ENCODE measurements at regions not wholly inside any gene's neighbourhood (a gene's known extent, or its start where the extent isn't known, plus 50 kb on each side); places are given as distances from the start of the nearest gene placed in this dataset.

GRCh38 chr5:108649106-108649505 is 98.6 kb upstream of the FER start:
- H3K4me3 ChIP-seq (ENCODE audit: insufficient read depth, low read length, poor library complexity, severe bottlenecking) = no peak overlapping the region
- no peak overlapping the region for H3K27ac ChIP-seq (ENCODE audit: low read depth, low read length)
- no peak for TF ChIP-seq EZH2phosphoT487 (conservative IDR thresholded peaks at IDR 0.05; ENCODE audit: low read length)
- TF ChIP-seq CTCF (IDR thresholded peaks at IDR 0.05; ENCODE audit: insufficient read depth, low read length, poor library complexity, severe bottlenecking) = no peak
- no peaks in the 10 kb centered on the region for H3K79me2 ChIP-seq (ENCODE audit: insufficient read depth, low read length)
- H3K9me2 ChIP-seq (replicated peaks; ENCODE audit: insufficient read depth, low read length) = no peaks in the 10 kb centered on the region
- no peak overlapping the region for H3K9ac ChIP-seq (ENCODE audit: low read length)
- no peak overlapping the region for H3K4me2 ChIP-seq (ENCODE audit: low read depth, low read length, poor library complexity, severe bottlenecking)
- H3F3A ChIP-seq (ENCODE audit: insufficient read depth) = no peaks in the 10 kb centered on the region
- H4K20me1 ChIP-seq (ENCODE audit: low read depth, low read length) = no peaks in the 10 kb centered on the region
- H3K36me3 ChIP-seq (ENCODE audit: low read length) = no peaks in the 10 kb centered on the region
- H3K27me3 ChIP-seq (ENCODE audit: low read length) = no peaks in the 10 kb centered on the region; the same call in 1 of the 2 replicates
- H3K9me3 ChIP-seq (ENCODE audit: insufficient read depth, low read length) = no peaks in the 10 kb centered on the region
- no peak overlapping the region for H2AFZ ChIP-seq (ENCODE audit: low read depth, low read length, severe bottlenecking)

GRCh38 chr5:108642170-108642906 is 105.4 kb upstream of the FER start:
- H3K4me3 ChIP-seq (ENCODE audit: insufficient read depth, low read length, poor library complexity, severe bottlenecking) = no peak overlapping the region

GRCh38 chr5:108641596-108641995 is 106.1 kb upstream of the FER start:
- Histone ChIP-seq H3K4me3 (ENCODE audit: insufficient read depth, low read length, poor library complexity, severe bottlenecking) (no peak overlapping the region), H3K9me3 (ENCODE audit: insufficient read depth, low read length) (no peaks in the 10 kb centered on the region), H2AFZ (ENCODE audit: low read depth, low read length, severe bottlenecking) (no peak overlapping the region), H3K79me2 (ENCODE audit: insufficient read depth, low read length) (no peaks in the 10 kb centered on the region), H3F3A (ENCODE audit: insufficient read depth) (no peaks in the 10 kb centered on the region), H3K27ac (ENCODE audit: low read depth, low read length) (no peak overlapping the region), H3K4me2 (ENCODE audit: low read depth, low read length, poor library complexity, severe bottlenecking) (no peak overlapping the region), H3K9me2 (replicated peaks; ENCODE audit: insufficient read depth, low read length) (no peaks in the 10 kb centered on the region), H3K9ac (ENCODE audit: low read length) (no peak overlapping the region), H4K20me1 (ENCODE audit: low read depth, low read length) (no peaks in the 10 kb centered on the region), H3K36me3 (ENCODE audit: low read length) (no peaks in the 10 kb centered on the region), H3K27me3 (ENCODE audit: low read length) (no peaks in the 10 kb centered on the region; the same call in 1 of the 2 replicates)
- TF ChIP-seq CTCF (IDR thresholded peaks at IDR 0.05; ENCODE audit: insufficient read depth, low read length, poor library complexity, severe bottlenecking) (no peak), EZH2phosphoT487 (conservative IDR thresholded peaks at IDR 0.05; ENCODE audit: low read length) (no peak)

More at GRCh38 chr5:108642170-108642906, 105.4 kb upstream of the FER start:
- Histone ChIP-seq H4K20me1 (ENCODE audit: low read depth, low read length) (no peaks in the 10 kb centered on the region), H3K36me3 (ENCODE audit: low read length) (no peaks in the 10 kb centered on the region), H3K9me2 (replicated peaks; ENCODE audit: insufficient read depth, low read length) (no peaks in the 10 kb centered on the region), H3K9me3 (ENCODE audit: insufficient read depth, low read length) (no peaks in the 10 kb centered on the region), H3K4me2 (ENCODE audit: low read depth, low read length, poor library complexity, severe bottlenecking) (no peak overlapping the region), H3F3A (ENCODE audit: insufficient read depth) (no peaks in the 10 kb centered on the region), H3K79me2 (ENCODE audit: insufficient read depth, low read length) (no peaks in the 10 kb centered on the region), H3K9ac (ENCODE audit: low read length) (no peak overlapping the region), H2AFZ (ENCODE audit: low read depth, low read length, severe bottlenecking) (no peak overlapping the region), H3K27ac (ENCODE audit: low read depth, low read length) (no peak overlapping the region), H3K27me3 (ENCODE audit: low read length) (no peaks in the 10 kb centered on the region; the same call in 1 of the 2 replicates)
- TF ChIP-seq CTCF (IDR thresholded peaks at IDR 0.05; ENCODE audit: insufficient read depth, low read length, poor library complexity, severe bottlenecking) (peak; percentile 65), EZH2phosphoT487 (conservative IDR thresholded peaks at IDR 0.05; ENCODE audit: low read length) (no peak)

Measured in SU-DHL-6 (cell line).